CD4-positive, alpha-beta T cell treated with Interleukin-10 for 1 hour (primary cell): ENCODE measurements at regions not wholly inside any gene's neighbourhood (a gene's known extent, or its start where the extent isn't known, plus 50 kb on each side); places are given as distances from the start of the nearest gene placed in this dataset.
"Not testable (repeated sequence)": the region's sequence is repeated elsewhere in the genome, so short reads cannot be mapped to it uniquely, and the experiment has no call there.

Experiments used
- DNase-seq: peaks from one replicate; pipeline ENCODE4 v3.0.0-alpha.2; 2020

GRCh38 chr2:236632295-236633218, 62.9 kb downstream of the ACKR3 start:
- no peak for DNase-seq

- no peak for DNase-seq
Measured at GRCh38 chr2:236633219-236633570, 63.6 kb downstream of the ACKR3 start.

- no peak for DNase-seq
Measured at GRCh38 chr2:236633775-236634560, 64.3 kb downstream of the ACKR3 start.

GRCh38 chr2:236636261-236636660, 66.6 kb downstream of the ACKR3 start:
- no peak for DNase-seq

- DNase-seq: no peak
Measured at GRCh38 chr2:236636714-236637470, 67.3 kb downstream of the ACKR3 start.

- no peak for DNase-seq
Measured at GRCh38 chr2:236637686-236638569, 68.3 kb downstream of the ACKR3 start.

GRCh38 chr2:236638707-236639106, 69.1 kb downstream of the ACKR3 start:
- no peak for DNase-seq

- no peak for DNase-seq
Measured at GRCh38 chr2:236639461-236640235, 70.0 kb downstream of the ACKR3 start.

- no peak for DNase-seq
Measured at GRCh38 chr2:236641051-236641726, 71.6 kb downstream of the ACKR3 start.

GRCh38 chr2:236642125-236642524, 72.5 kb downstream of the ACKR3 start:
- DNase-seq: no peak

GRCh38 chr2:236642584-236643291, 73.1 kb downstream of the ACKR3 start:
- DNase-seq: no peak

- DNase-seq: no peak
Measured at GRCh38 chr2:236643480-236643879, 73.9 kb downstream of the ACKR3 start.

- DNase-seq: no peak
Measured at GRCh38 chr2:236644067-236644466, 74.4 kb downstream of the ACKR3 start.

- DNase-seq: no peak
Measured at GRCh38 chr2:236644502-236644911, 74.9 kb downstream of the ACKR3 start.

- DNase-seq: not testable (repeated sequence)
Measured at GRCh38 chr2:236645141-236645540, 75.5 kb downstream of the ACKR3 start.

- DNase-seq: no peak
Measured at GRCh38 chr2:236646441-236646840, 76.8 kb downstream of the ACKR3 start.

- DNase-seq: no peak
Measured at GRCh38 chr2:236646871-236647270, 77.2 kb downstream of the ACKR3 start.

GRCh38 chr2:236647621-236648020, 78.0 kb downstream of the ACKR3 start:
- DNase-seq: no peak

- no peak for DNase-seq
Measured at GRCh38 chr2:236653863-236654262, 84.2 kb downstream of the ACKR3 start.

GRCh38 chr2:236654496-236654895, 84.9 kb downstream of the ACKR3 start:
- no peak for DNase-seq
